Dermis microvascular lymphatic vessel endothelial cell (primary cell): ENCODE measurements at regions not wholly inside any gene's neighbourhood (a gene's known extent, or its start where the extent isn't known, plus 50 kb on each side); places are given as distances from the start of the nearest gene placed in this dataset.

ENCODE experiments used
- DNase-seq, 2 donors: peaks; one replicate each; pipeline versions ENCODE4 v3.0.0 to v3.0.0-alpha.2; 2010; ENCODE audit warnings: low read depth in 2 of 2

GRCh38 chr14:98259881-98260280 is 1012.1 kb downstream of the BCL11B start:
- DNase-seq = no peak

- DNase-seq = no peak
Measured at GRCh38 chr14:98262566-98262965, 1009.4 kb downstream of the BCL11B start.

GRCh38 chr14:98269533-98269932 is 1002.5 kb downstream of the BCL11B start:
- no peak for DNase-seq

GRCh38 chr14:98270201-98270600 is 1001.8 kb downstream of the BCL11B start:
- DNase-seq = no peak

- DNase-seq = no peak
Measured at GRCh38 chr14:98274596-98274995, 997.4 kb downstream of the BCL11B start.

- no peak for DNase-seq
Measured at GRCh38 chr14:98278800-98279199, 993.2 kb downstream of the BCL11B start.

GRCh38 chr14:98280436-98280835 is 991.6 kb downstream of the BCL11B start:
- no peak for DNase-seq

- no peak for DNase-seq
Measured at GRCh38 chr14:98288825-98289224, 983.2 kb downstream of the BCL11B start.

GRCh38 chr14:98290596-98290995 is 981.4 kb downstream of the BCL11B start:
- no peak for DNase-seq

- no peak for DNase-seq
Measured at GRCh38 chr14:98292191-98292590, 979.8 kb downstream of the BCL11B start.

- DNase-seq = no peak
Measured at GRCh38 chr14:98293576-98293975, 978.4 kb downstream of the BCL11B start.

GRCh38 chr14:98296895-98297294 is 975.1 kb downstream of the BCL11B start:
- no peak for DNase-seq

- no peak for DNase-seq
Measured at GRCh38 chr14:98297567-98297966, 974.4 kb downstream of the BCL11B start.

GRCh38 chr14:98298481-98299244 is 973.3 kb downstream of the BCL11B start:
- DNase-seq = no peak

- DNase-seq = no peak
Measured at GRCh38 chr14:98301681-98302080, 970.3 kb downstream of the BCL11B start.

GRCh38 chr14:98304574-98304973 is 967.4 kb downstream of the BCL11B start:
- DNase-seq = no peak

GRCh38 chr14:98309591-98309990 is 962.4 kb downstream of the BCL11B start:
- DNase-seq = no peak

- DNase-seq = no peak
Measured at GRCh38 chr14:98312006-98312405, 960.0 kb downstream of the BCL11B start.

- DNase-seq = no peak
Measured at GRCh38 chr14:98321841-98322240, 950.2 kb downstream of the BCL11B start.

GRCh38 chr14:98323836-98324235 is 948.2 kb downstream of the BCL11B start:
- DNase-seq = no peak

- no peak for DNase-seq
Measured at GRCh38 chr14:98325761-98326160, 946.2 kb downstream of the BCL11B start.

GRCh38 chr14:98328496-98328895 is 943.5 kb downstream of the BCL11B start:
- no peak for DNase-seq

- no peak for DNase-seq
Measured at GRCh38 chr14:98334186-98334585, 937.8 kb downstream of the BCL11B start.

- DNase-seq = no peak
Measured at GRCh38 chr14:98341211-98341610, 930.8 kb downstream of the BCL11B start.
